PC-3 (cell line): ENCODE measurements at regions not wholly inside any gene's neighbourhood (a gene's known extent, or its start where the extent isn't known, plus 50 kb on each side); places are given as distances from the start of the nearest gene placed in this dataset.
"Not testable (repeated sequence)": the region's sequence is repeated elsewhere in the genome, so short reads cannot be mapped to it uniquely, and the experiment has no call there.

Experiments used
- CTCF ChIP-seq: fragments of 300-600 bp; sonication (generic); conservative IDR thresholded peaks from 2 replicates; pipeline ENCODE4 v1.5.1; 2017; ENCODE audit warnings: antibody characterized with exemption, low read depth, mild to moderate bottlenecking, low read length
- EZH2 ChIP-seq: fragments of 300-600 bp; sonication (generic); IDR thresholded peaks from one replicate; pipeline ENCODE4 v1.6.1; 2017; ENCODE audit warnings: antibody characterized with exemption, mild to moderate bottlenecking, low read length; ENCODE audit not compliant: unreplicated experiment
- EZH2phosphoT487 ChIP-seq: fragments of 300-600 bp; sonication (generic); IDR thresholded peaks from 2 replicates; pipeline ENCODE4 v1.6.1; 2018; ENCODE audit warnings: mild to moderate bottlenecking, antibody characterized with exemption, low read length, borderline replicate concordance

- TF ChIP-seq CTCF, EZH2, EZH2phosphoT487: not testable (repeated sequence)
Measured at GRCh38 chr17:15877882-15878500, 66.9 kb upstream of the ADORA2B start.
